ENCODE measurements at regions not wholly inside any gene's neighbourhood (a gene's known extent, or its start where the extent isn't known, plus 50 kb on each side); places are given as distances from the start of the nearest gene placed in this dataset.

- CTCF ChIA-PET: interaction anchor here (1.7 kb wide), 1 partner anchor 9 kb away, joined by 5 read pairs; no protein-coding TSS in a partner anchor
- no peak for DNase-seq (ENCODE audit: extremely low spot score)
Measured at GRCh38 chr9:91024841-91025240, 223.2 kb downstream of the SYK start.

DNA sequence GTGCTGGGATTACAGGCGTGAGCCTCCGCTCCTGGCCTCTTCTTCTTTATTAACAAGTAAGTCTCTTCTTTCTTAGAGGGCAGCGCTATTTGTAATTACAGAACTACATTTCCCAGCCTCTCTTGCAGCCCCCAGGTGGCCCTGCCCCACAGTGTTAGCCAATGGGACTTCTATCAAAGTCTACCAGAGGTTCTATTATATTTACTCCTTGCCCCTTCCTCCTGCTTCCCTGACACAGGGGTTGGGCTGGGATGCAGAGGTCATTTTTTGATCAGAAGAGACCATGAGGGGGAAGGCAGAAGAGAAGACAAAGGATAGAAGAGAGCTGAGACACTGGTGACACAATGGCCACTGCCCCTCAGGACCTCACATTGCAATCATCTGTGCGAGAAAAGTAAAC is 224.2 kb downstream of the SYK start:
- ChIA-PET CTCF (interaction anchor here (1.7 kb wide), 1 partner anchor 8 kb away, joined by 5 read pairs; no protein-coding TSS in a partner anchor), POLR2A (no interaction called here)
- no peak for DNase-seq (ENCODE audit: extremely low spot score)
- TF ChIP-seq, protein P1, sequence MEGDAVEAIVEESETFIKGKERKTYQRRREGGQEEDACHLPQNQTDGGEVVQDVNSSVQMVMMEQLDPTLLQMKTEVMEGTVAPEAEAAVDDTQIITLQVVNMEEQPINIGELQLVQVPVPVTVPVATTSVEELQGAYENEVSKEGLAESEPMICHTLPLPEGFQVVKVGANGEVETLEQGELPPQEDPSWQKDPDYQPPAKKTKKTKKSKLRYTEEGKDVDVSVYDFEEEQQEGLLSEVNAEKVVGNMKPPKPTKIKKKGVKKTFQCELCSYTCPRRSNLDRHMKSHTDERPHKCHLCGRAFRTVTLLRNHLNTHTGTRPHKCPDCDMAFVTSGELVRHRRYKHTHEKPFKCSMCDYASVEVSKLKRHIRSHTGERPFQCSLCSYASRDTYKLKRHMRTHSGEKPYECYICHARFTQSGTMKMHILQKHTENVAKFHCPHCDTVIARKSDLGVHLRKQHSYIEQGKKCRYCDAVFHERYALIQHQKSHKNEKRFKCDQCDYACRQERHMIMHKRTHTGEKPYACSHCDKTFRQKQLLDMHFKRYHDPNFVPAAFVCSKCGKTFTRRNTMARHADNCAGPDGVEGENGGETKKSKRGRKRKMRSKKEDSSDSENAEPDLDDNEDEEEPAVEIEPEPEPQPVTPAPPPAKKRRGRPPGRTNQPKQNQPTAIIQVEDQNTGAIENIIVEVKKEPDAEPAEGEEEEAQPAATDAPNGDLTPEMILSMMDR (IDR thresholded peaks at IDR 0.05; ENCODE audit: control extremely low read depth, extremely low read depth, low read depth, missing control alignments): no peak

More at GRCh38 chr9:91024841-91025240, 223.2 kb downstream of the SYK start:
- TF ChIP-seq, protein P1 (IDR thresholded peaks at IDR 0.05; ENCODE audit: control extremely low read depth, extremely low read depth, low read depth, missing control alignments): no peak
- POLR2A ChIA-PET: no interaction called here

DNA sequence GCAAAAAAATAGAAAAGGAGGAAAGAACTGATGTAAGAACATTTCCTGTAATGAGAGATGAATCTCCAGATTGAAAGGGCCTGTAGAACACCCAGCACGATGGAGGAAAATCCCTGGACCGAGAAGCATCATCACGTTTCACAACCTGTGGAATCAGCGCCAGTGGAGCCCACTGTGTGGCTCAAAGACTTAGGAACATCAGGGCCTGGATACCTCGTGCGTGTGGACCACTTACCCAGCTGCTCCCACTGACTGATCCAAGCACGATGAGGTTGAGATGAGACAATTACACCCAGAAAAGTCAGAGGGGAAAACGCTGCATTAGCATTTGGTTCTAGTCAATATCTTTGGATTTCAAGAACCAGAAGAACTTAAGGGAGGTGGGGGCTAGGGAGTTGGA is 224.6 kb downstream of the SYK start:
- ChIA-PET POLR2A (no interaction called here), CTCF (interaction anchor here (1.7 kb wide), 1 partner anchor 400 kb away, joined by 3 read pairs; no protein-coding TSS in a partner anchor)
- TF ChIP-seq, protein P1 (IDR thresholded peaks at IDR 0.05; ENCODE audit: control extremely low read depth, extremely low read depth, low read depth, missing control alignments): no peak
- DNase-seq (ENCODE audit: extremely low spot score): no peak

DNA sequence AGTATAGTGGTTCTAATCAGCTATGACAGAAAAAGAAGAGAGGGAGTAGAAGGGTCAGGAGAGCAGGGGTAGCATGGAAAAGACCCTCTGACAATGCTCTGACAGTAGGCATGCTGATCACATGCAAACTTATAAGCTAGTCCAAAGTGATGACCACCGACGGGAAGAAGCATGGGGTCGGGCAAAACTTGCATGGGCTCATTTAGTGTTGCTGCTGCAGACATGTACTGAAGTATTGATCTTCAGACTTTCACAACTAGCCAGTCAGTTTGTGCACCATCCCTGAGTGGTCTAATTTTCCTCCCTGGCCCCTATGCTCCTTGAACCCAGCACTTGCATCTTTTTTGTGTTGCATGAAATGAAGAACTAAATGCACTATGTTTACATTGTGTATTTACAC is 225.4 kb downstream of the SYK start:
- POLR2A ChIA-PET: no interaction called here
- DNase-seq (ENCODE audit: extremely low spot score): no peak
- TF ChIP-seq, protein P1 (IDR thresholded peaks at IDR 0.05; ENCODE audit: control extremely low read depth, extremely low read depth, low read depth, missing control alignments): no peak
- CTCF ChIA-PET: interaction anchor here (1.1 to 1.7 kb wide), 2 partner anchors 10 to 400 kb away, joined by 3 read pairs; no protein-coding TSS in a partner anchor

DNA sequence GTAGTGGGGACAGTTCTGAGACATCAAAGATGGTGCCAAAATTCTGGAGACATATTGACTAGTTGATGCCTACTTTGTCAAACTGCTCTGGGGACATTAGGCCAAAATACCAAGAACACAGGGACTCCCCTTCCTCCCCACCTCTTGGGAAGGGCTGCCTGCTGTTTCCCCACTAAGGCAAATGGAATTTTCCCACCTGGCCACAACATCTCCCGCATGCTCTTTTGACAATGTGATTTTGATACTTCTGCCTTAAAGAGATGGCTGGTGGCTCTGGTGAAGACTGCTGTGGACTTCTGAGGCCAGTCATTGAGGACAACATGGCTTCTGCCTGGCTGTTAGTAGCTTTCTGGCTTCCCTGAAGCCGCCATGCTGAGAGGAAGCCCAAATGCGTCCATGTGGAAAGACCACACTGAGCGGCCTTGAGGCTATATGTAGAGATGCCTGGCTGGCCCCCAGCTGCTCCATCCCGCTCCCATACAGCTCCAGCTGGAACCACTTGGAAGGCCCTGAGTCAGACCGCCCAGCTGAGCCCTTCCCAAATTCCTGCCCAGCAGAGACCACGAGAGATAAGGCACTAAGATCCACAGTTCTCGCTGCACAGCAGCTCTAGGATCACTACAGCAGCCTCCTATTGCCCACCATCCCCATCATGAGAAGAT is 226.7 kb downstream of the SYK start:
- DNase-seq (ENCODE audit: extremely low spot score): no peak
- TF ChIP-seq, protein P1 (IDR thresholded peaks at IDR 0.05; ENCODE audit: control extremely low read depth, extremely low read depth, low read depth, missing control alignments): no peak
- POLR2A ChIA-PET: no interaction called here
- CTCF ChIA-PET: interaction anchor here (1.7 kb wide), 1 partner anchor 398 kb away, joined by 3 read pairs; no protein-coding TSS in a partner anchor

GRCh38 chr9:91029650-91030361 is 228.2 kb downstream of the SYK start:
- ChIA-PET CTCF (interaction anchor here (1.2 to 6.5 kb wide), 3 partner anchors 69 to 398 kb away, joined by 3 to 53 read pairs (median 3); no protein-coding TSS in a partner anchor), POLR2A (interaction anchor here (0.7 kb wide), 1 partner anchor 1017 kb away, joined by 6 read pairs; no protein-coding TSS in a partner anchor)
- no peak for DNase-seq (ENCODE audit: extremely low spot score)
- TF ChIP-seq, protein P1 (IDR thresholded peaks at IDR 0.05; ENCODE audit: control extremely low read depth, extremely low read depth, low read depth, missing control alignments): no peak

Data from GM10248 (cell line).